Activated B cell treated with CpG ODN at 0.5 μM for 24 hours (primary cell): ENCODE measurements at regions not wholly inside any gene's neighbourhood (a gene's known extent, or its start where the extent isn't known, plus 50 kb on each side); places are given as distances from the start of the nearest gene placed in this dataset.

Experiments
- ATAC-seq: fragments of 200-7000 bp; cut with Tn5 transposase; one replicate; pipeline ENCODE4 v1.10.0; 2021; ENCODE audit warnings: low read depth, mild to moderate bottlenecking, moderate library complexity
- CTCF ChIA-PET: fragments of 350-600 bp; sonication (Branson Sonifier 250); formaldehyde crosslinking; loops from one replicate; lab custom pipeline; 2021; ENCODE audit warnings: antibody characterized with exemption; lab: Charles Lee
- POLR2A ChIA-PET: fragments of 350-600 bp; sonication (Branson Sonifier 250); formaldehyde crosslinking; loops from one replicate; lab custom pipeline; 2021; ENCODE audit warnings: antibody characterized with exemption; lab: Charles Lee
- DNase-seq: peaks from one replicate; pipeline ENCODE4 v3.0.0; 2022
- H3K27ac Mint-ChIP-seq: one replicate; pipeline ENCODE4 v1.8.0; 2020; ENCODE audit warnings: mixed read lengths
- H3K27me3 Mint-ChIP-seq: one replicate; pipeline ENCODE4 v1.8.0; 2021; ENCODE audit warnings: mixed read lengths
- H3K36me3 Mint-ChIP-seq: one replicate; pipeline ENCODE4 v1.8.0; 2021; ENCODE audit warnings: low read depth, mixed read lengths
- H3K4me1 Mint-ChIP-seq: one replicate; pipeline ENCODE4 v1.8.0; 2021; ENCODE audit warnings: mixed read lengths
- H3K4me3 Mint-ChIP-seq: one replicate; pipeline ENCODE4 v1.8.0; 2020; ENCODE audit warnings: mild to moderate bottlenecking, mixed read lengths
- H3K9me3 Mint-ChIP-seq: one replicate; pipeline ENCODE4 v1.8.0; 2020; ENCODE audit warnings: mixed read lengths
- intact Hi-C: fragments of 100-400 bp; cut with micrococcal nuclease; formaldehyde crosslinking; loops from one replicate; pipeline ENCODE4 v1.15.1; 2024
- TF ChIP-seq, protein P1 (sequence below): fragments of 200-600 bp; IDR thresholded peaks from one replicate; pipeline ENCODE4 v1.8.0; 2022; ENCODE audit warnings: antibody characterized with exemption, mild to moderate bottlenecking

DNA sequence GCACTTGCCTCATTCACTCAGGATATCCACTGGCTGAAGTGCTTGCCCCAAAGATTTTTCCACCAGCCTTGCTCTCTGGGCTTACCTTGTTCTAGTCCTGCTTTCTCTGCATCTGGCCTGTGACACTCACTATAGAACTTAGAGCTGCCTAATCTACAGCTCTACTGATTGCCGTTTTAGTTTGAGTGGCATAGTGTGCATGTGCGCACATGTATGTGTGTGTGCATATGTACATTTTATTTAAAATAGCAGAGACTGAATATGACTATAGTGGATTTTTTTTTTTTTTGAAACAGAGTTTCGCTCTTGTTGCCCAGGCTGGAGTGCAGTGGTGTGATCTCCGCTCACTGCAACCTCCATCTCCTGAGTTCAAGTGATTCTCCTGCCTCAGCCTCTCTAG, 92.0 kb upstream of the CCDC190 start:
- Mint-ChIP-seq H3K4me3 (no peak overlapping the region), H3K36me3 (no peaks in the 10 kb centered on the region), H3K27ac (no peak overlapping the region), H3K27me3 (peaks cover 3% of the 10 kb centered on the region), H3K9me3 (no peaks in the 10 kb centered on the region), H3K4me1 (no peaks in the 10 kb centered on the region)
- ChIA-PET CTCF (no interaction called here), POLR2A (no interaction called here)
- ATAC-seq, result no peak
- TF ChIP-seq, protein P1, sequence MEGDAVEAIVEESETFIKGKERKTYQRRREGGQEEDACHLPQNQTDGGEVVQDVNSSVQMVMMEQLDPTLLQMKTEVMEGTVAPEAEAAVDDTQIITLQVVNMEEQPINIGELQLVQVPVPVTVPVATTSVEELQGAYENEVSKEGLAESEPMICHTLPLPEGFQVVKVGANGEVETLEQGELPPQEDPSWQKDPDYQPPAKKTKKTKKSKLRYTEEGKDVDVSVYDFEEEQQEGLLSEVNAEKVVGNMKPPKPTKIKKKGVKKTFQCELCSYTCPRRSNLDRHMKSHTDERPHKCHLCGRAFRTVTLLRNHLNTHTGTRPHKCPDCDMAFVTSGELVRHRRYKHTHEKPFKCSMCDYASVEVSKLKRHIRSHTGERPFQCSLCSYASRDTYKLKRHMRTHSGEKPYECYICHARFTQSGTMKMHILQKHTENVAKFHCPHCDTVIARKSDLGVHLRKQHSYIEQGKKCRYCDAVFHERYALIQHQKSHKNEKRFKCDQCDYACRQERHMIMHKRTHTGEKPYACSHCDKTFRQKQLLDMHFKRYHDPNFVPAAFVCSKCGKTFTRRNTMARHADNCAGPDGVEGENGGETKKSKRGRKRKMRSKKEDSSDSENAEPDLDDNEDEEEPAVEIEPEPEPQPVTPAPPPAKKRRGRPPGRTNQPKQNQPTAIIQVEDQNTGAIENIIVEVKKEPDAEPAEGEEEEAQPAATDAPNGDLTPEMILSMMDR, result no peak
- no peak for DNase-seq
- intact Hi-C loops, result no loop called here

- Mint-ChIP-seq H3K9me3 (no peaks in the 10 kb centered on the region), H3K4me3 (no peak overlapping the region), H3K27me3 (peaks cover 3% of the 10 kb centered on the region), H3K4me1 (no peaks in the 10 kb centered on the region), H3K27ac (no peak overlapping the region), H3K36me3 (no peaks in the 10 kb centered on the region)
- CTCF ChIA-PET, result no interaction called here
- ATAC-seq (no peak), DNase-seq (no peak)
- TF ChIP-seq, protein P1, result no peak
- POLR2A ChIA-PET, result no interaction called here
- intact Hi-C loops, result no loop called here
Measured at GRCh38 chr1:162951553-162952315, 90.8 kb upstream of the CCDC190 start.

DNA sequence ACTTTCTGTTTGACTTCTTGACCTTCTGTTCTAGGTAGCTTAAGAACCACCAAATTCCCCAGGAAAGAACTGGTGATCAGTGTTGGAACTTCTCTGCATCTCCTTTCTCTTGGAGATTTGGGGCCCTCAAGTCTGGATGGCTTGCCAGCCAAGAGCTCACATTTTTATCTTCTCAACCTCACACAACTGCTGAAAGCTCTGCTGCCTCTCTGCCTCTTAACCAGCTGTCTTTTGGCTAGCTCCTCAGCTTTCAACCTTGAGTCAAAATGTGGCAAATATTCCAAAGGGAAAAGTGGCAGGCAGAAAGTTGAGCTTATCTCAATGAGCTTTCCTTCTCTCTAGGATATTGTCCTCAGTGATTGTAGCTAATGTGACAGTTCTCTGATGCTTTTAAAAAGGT, 89.2 kb upstream of the CCDC190 start:
- ChIA-PET CTCF (no interaction called here), POLR2A (interaction anchor here (0.6 kb wide), 1 partner anchor 105 kb away, joined by 4 read pairs; no protein-coding TSS in a partner anchor)
- H3K4me1 Mint-ChIP-seq, result no peaks in the 10 kb centered on the region
- H3K4me3 Mint-ChIP-seq, result no peak overlapping the region
- H3K9me3 Mint-ChIP-seq, result no peaks in the 10 kb centered on the region
- H3K27me3 Mint-ChIP-seq, result peaks cover 4% of the 10 kb centered on the region
- intact Hi-C loops, result no loop called here
- ATAC-seq (no peak), DNase-seq (no peak)
- no peak overlapping the region for H3K27ac Mint-ChIP-seq
- H3K36me3 Mint-ChIP-seq, result no peaks in the 10 kb centered on the region
- TF ChIP-seq, protein P1, result no peak

DNA sequence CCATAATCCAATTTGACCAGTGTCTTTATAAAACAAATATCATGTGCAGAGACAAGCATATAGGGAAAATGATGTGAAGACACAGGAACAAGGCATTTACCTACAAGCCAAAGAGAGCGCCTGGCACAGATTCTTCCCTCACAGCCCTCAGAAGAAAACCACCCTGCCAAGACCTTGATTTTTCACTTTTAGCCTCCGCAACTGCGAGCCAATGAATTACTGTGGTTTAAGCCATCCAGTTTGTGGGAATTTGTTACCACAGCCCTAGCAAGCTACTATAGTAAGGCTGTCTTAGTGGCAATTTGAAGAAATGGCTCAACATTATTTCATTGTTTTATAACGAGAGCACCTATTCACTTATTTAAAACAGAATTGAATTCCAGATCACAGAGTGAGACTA, 85.7 kb upstream of the CCDC190 start:
- intact Hi-C loops, result no loop called here
- Mint-ChIP-seq H3K27ac (no peak overlapping the region), H3K27me3 (peaks cover 6% of the 10 kb centered on the region), H3K36me3 (no peaks in the 10 kb centered on the region), H3K4me3 (no peak overlapping the region), H3K4me1 (no peaks in the 10 kb centered on the region), H3K9me3 (no peaks in the 10 kb centered on the region)
- POLR2A ChIA-PET, result no interaction called here
- no peak for ATAC-seq
- CTCF ChIA-PET, result no interaction called here
- no peak for DNase-seq
- TF ChIP-seq, protein P1, result no peak

DNA sequence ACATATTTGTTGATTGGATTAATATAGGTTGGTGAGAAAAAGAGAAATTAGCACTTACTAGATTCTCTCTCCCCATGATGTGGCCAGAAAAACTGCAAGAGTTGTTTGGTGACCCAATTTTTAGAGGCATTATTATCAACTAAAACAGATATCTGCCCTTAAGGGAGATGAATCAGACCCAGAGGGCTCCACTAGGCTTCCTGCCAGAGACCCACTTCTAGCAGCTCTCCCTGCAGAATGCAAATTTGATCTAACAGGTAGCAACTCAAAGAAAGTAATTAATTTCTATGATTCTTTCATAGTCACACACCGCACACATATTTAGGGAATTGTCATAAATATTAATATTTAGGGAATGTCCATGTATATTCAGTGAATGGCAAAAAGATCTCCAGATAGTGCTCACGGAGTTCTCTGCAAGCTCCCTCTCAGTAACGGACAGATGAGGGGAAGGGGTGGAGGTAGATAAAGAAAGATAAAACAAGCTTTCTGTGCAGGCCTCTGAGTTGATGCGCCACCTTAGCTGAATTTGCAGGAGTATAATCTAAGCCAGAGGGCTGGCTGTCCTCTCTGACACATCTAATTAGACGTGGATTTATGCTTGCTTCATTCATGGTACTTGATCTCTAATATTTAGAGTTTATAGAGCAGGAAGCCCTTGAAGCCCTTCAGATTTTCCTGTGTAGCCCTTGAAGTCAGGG, 84.1 kb upstream of the CCDC190 start:
- ATAC-seq (no peak), DNase-seq (no peak)
- no peak overlapping the region for H3K4me3 Mint-ChIP-seq
- intact Hi-C loops, result no loop called here
- ChIA-PET POLR2A (no interaction called here), CTCF (no interaction called here)
- TF ChIP-seq, protein P1, result no peak
- no peaks in the 10 kb centered on the region for H3K36me3 Mint-ChIP-seq
- H3K9me3 Mint-ChIP-seq, result no peaks in the 10 kb centered on the region
- peaks cover 6% of the 10 kb centered on the region for H3K27me3 Mint-ChIP-seq
- no peaks in the 10 kb centered on the region for H3K4me1 Mint-ChIP-seq
- no peak overlapping the region for H3K27ac Mint-ChIP-seq
